GOT3 (cell line): ENCODE measurements at regions not wholly inside any gene's neighbourhood (a gene's known extent, or its start where the extent isn't known, plus 50 kb on each side); places are given as distances from the start of the nearest gene placed in this dataset.

Experiments
- DNase-seq: peaks from one replicate; lab custom pipeline; 2025; ENCODE audit warnings: mixed read lengths; lab: John Stamatoyannopoulos, UW

- DNase-seq = no peak
Observed at GRCh38 chr4:112847781-112848180, 201.7 kb upstream of the ANK2 start.

- no peak for DNase-seq
Observed at GRCh38 chr4:112848911-112849310, 200.5 kb upstream of the ANK2 start.

- no peak for DNase-seq
Observed at GRCh38 chr4:112852601-112853000, 196.9 kb upstream of the ANK2 start.

GRCh38 chr4:112853662-112854256 lies 195.7 kb upstream of the ANK2 start:
- DNase-seq = no peak

GRCh38 chr4:112854420-112854819 lies 195.0 kb upstream of the ANK2 start:
- no peak for DNase-seq

GRCh38 chr4:112855058-112855457 lies 194.4 kb upstream of the ANK2 start:
- DNase-seq = no peak

GRCh38 chr4:112857461-112857860 lies 192.0 kb upstream of the ANK2 start:
- no peak for DNase-seq

- DNase-seq = no peak
Observed at GRCh38 chr4:112858751-112859150, 190.7 kb upstream of the ANK2 start.

- DNase-seq = no peak
Observed at GRCh38 chr4:112859456-112860184, 189.8 kb upstream of the ANK2 start.

- no peak for DNase-seq
Observed at GRCh38 chr4:112860830-112861690, 188.4 kb upstream of the ANK2 start.

GRCh38 chr4:112861691-112862674 lies 187.5 kb upstream of the ANK2 start:
- no peak for DNase-seq

GRCh38 chr4:112865443-112865842 lies 184.0 kb upstream of the ANK2 start:
- no peak for DNase-seq

GRCh38 chr4:112876316-112876715 lies 173.1 kb upstream of the ANK2 start:
- DNase-seq = no peak

GRCh38 chr4:112881842-112882241 lies 167.6 kb upstream of the ANK2 start:
- no peak for DNase-seq

GRCh38 chr4:112882286-112882685 lies 167.2 kb upstream of the ANK2 start:
- no peak for DNase-seq

GRCh38 chr4:112884406-112884805 lies 165.0 kb upstream of the ANK2 start:
- no peak for DNase-seq

- no peak for DNase-seq
Observed at GRCh38 chr4:112885897-112886296, 163.6 kb upstream of the ANK2 start.

- DNase-seq = no peak
Observed at GRCh38 chr4:112888622-112889021, 160.8 kb upstream of the ANK2 start.

GRCh38 chr4:112889199-112889598 lies 160.3 kb upstream of the ANK2 start:
- DNase-seq = no peak

GRCh38 chr4:112889619-112890527 lies 159.6 kb upstream of the ANK2 start:
- no peak for DNase-seq

GRCh38 chr4:112894480-112894879 lies 155.0 kb upstream of the ANK2 start:
- no peak for DNase-seq
